Right lobe of liver (tissue), 4 donors: ENCODE measurements at regions not wholly inside any gene's neighbourhood (a gene's known extent, or its start where the extent isn't known, plus 50 kb on each side); places are given as distances from the start of the nearest gene placed in this dataset.

Experiments
- CTCF ChIP-seq, 4 donors: fragments of 200-600 bp in 3 of 4; fragments of 450-650 bp in 1 of 4; IDR thresholded peaks; one replicate each; pipeline versions ENCODE4 v1.5.1 to v1.8.0; 2016 to 2022; ENCODE audit warnings: antibody characterized with exemption in 4 of 4, mild to moderate bottlenecking in 2 of 4
- POLR2A ChIP-seq: fragments of 450-650 bp; IDR thresholded peaks from one replicate; pipeline ENCODE4 v1.6.1; 2017; ENCODE audit warnings: antibody characterized with exemption, mild to moderate bottlenecking
- donor health status: DM: no; HTN: no; CAD: no.
- donor health status: DM: no; HTN: no; CAD: no.
- donor health status: DM: no; HTN: yes; CAD: no.

GRCh38 chr13:73989244-73989843 lies 144.9 kb downstream of the KLF12 start:
- TF ChIP-seq CTCF (IDR thresholded peaks at IDR 0.05) (no peak), POLR2A (no peak)
